ENCODE measurements at regions not wholly inside any gene's neighbourhood (a gene's known extent, or its start where the extent isn't known, plus 50 kb on each side); places are given as distances from the start of the nearest gene placed in this dataset.
"Not testable (repeated sequence)": the region's sequence is repeated elsewhere in the genome, so short reads cannot be mapped to it uniquely, and the experiment has no call there.

- no peak for DNase-seq (ENCODE audit: low read depth in 3 of 3)
These were observed 52.3 kb upstream of the COL5A2 start for GRCh38 chr2:189231719-189232323.

DNA sequence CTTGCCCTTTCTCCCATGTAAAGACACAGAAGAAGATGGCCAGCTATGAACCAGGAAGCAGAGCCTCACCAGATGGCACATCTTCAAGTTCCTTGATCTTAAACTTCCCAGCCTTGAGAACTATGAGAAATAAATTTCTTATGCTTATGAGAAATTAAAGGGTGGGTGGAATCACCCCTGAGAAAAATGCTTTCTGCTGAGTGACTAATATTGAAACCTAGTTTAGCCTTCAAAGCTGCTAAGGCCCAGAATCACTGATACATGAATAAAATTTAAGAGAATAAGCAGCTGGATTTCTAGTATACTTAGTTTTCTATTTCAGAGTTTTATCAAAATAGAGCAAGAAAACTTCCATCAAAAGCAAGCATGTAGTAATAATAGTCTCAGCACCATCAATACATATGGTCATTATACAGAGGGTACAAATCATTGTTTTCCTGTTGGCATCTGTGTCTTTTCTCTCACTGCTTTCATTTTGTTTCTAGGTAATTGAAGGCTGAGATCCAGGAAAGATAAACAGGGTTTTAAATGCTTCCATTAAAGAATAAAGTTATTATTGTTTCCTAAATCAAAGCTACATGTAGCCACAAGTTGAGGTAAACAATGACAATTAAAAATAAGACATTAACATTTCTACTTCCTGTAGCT lies 53.3 kb upstream of the COL5A2 start:
- no peak for DNase-seq (ENCODE audit: low read depth in 3 of 3)

DNA sequence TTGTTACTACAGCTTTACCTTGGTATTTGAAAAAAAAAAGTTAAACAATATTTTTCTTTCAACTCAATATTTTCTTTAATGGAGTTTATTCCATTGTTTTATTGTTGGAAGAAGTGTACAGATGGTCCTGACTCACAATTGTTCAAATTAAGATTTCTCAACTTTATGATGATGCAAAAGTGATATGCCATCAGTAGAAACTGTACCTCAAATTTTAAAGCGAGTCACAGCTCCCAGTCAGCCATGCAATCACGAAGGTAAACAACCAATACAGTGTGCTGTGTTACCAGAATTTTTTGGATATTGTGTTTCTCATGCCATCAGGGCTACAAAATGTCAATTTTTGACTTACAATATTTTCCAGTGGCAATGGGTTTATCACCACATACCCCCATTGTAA lies 54.0 kb upstream of the COL5A2 start:
- DNase-seq (ENCODE audit: low read depth in 3 of 3): no peak

DNA sequence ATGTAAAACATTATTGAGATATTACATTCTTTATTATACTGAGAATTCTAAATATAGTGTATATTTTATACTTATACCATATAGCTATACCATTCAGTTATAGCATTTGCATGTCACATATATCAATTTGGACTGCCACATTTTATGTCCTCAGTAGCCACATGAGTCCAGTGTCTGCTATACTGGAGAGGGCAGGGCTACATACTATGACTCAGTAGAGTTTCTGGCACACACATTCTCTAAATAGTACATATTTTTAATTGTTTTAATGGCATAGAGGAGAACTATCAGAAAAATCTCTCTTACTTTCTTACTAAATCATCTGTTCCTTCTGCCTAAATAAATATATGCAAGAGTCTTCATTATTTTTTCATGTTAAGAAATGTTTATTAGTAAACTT lies 55.4 kb upstream of the COL5A2 start:
- DNase-seq (ENCODE audit: low read depth in 3 of 3): no peak

DNA sequence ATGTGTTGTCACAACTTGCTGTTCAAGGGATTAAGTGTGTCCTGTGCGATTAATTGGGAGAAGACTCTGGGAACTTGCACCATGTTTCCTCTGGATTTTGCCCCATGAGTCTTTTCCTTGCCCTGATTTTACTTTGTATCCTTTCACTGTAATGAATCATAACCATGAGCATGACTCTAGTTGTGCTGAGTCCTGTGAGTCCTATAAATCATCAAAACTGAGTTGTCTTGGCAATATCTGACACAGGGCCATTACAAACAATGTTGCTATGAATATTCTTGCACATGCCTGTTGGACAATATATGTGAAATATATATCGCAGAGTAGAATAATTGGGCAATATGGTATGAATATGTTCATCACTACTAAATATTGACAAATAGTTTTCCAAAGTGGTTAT lies 56.5 kb upstream of the COL5A2 start:
- no peak for DNase-seq (ENCODE audit: low read depth in 3 of 3)

GRCh38 chr2:189238903-189239302 lies 59.3 kb upstream of the COL5A2 start:
- no peak for DNase-seq (ENCODE audit: low read depth in 3 of 3)

DNA sequence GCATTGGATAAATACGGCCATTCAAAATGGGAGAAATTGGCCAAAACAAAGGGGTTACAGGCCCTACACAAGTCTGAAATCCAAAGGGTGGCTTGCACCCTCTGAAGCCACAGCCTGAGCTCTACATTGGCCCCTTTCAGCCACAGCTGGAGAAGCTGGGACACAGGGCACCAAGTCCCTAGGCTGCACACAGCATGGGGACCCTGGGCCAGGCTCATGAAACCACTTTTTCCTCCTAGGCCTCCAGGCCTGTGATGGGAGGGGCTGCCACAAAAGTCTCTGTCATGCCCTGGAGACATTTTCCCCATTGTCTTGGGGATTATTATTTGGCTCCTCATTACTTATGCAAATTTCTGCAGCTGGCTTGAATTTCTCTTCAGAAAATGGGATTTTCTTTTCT lies 64.3 kb upstream of the COL5A2 start:
- not testable (repeated sequence) for DNase-seq (ENCODE audit: low read depth in 3 of 3)

GRCh38 chr2:189247276-189247675 lies 67.7 kb upstream of the COL5A2 start:
- no peak for DNase-seq (ENCODE audit: low read depth in 3 of 3)

DNA sequence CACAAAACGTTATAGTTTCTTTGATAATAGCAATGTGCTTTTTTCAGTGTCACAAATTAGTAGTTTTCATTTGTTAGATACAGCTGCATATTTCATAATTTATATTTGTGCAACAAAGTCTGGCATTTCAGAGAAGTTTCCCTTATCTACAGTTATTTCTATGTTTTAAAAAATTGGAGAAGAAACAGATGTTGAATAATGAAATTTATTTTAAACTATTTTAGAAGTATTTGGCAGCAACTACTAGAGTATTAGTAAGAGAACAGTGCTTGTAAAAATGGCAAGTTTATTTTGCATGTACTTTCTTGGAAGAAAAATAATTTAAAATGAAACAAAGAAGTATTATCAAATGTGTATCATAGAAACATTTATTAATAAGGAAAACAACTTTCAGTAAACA lies 68.6 kb upstream of the COL5A2 start:
- DNase-seq (ENCODE audit: low read depth in 3 of 3): no peak

- no peak for DNase-seq (ENCODE audit: low read depth in 3 of 3)
These were observed 69.6 kb upstream of the COL5A2 start for GRCh38 chr2:189249171-189249570.

DNA sequence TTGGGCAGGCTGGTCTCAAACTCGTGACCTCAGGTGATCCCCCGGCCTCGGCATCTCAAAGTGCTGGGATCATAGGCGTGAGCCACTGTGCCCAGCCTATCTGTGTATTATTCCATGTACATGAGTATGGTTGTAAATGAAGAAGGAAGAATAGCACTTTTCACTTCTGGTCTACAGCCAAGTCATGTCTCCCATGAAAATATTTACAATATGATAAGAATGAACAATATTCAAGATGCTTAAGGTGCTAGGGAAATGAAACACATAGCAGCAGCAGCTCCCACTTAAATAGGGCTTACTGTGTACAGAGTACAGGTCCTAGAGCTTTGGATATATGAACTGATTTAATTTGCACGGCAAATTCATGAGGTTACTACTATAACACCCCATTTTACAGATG lies 70.3 kb upstream of the COL5A2 start:
- DNase-seq (ENCODE audit: low read depth in 3 of 3): no peak

- no peak for DNase-seq (ENCODE audit: low read depth in 3 of 3)
These were observed 73.6 kb upstream of the COL5A2 start for GRCh38 chr2:189252991-189253675.

DNA sequence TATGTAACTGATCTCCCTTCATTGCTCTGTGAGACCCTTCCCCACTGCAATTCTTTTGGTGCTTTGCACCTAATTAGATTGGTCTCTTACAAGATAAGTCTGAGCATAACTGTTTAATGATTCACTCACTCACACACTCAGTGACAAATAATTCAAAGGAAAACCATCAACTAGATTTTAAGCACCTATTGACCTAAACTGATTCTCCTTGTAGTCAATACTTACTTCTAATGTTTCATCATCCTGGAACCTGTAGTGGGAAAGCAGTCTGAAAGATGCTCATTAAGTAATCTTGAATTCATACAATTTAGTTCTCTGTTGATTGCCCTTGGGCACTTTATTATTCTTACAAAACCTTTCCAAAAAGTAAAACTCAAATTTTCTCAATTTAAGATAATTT lies 74.3 kb upstream of the COL5A2 start:
- no peak for DNase-seq (ENCODE audit: low read depth in 3 of 3)

GRCh38 chr2:189254268-189254883 lies 74.8 kb upstream of the COL5A2 start:
- no peak for DNase-seq (ENCODE audit: low read depth in 3 of 3)

DNA sequence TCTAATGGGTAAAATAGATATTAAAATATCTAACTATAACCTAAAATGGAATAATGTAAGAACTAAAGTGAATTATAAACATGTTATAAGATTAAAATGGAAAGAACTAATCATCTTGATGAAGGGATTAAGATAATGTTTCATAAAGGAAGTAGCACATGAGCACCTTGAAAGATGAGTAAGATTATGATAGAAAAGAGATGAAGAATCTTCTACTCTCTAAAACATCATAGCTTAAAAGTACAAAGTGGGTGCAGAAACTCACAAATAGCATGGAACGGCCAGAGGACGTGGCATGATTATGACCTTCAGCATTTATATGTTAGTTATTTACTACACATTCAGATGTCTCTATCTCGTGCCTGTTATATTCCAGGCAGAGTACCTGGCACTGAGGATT lies 76.2 kb upstream of the COL5A2 start:
- no peak for DNase-seq (ENCODE audit: low read depth in 3 of 3)

- no peak for DNase-seq (ENCODE audit: low read depth in 3 of 3)
These were observed 79.2 kb upstream of the COL5A2 start for GRCh38 chr2:189258616-189259365.

- no peak for DNase-seq (ENCODE audit: low read depth in 3 of 3)
These were observed 80.8 kb upstream of the COL5A2 start for GRCh38 chr2:189260361-189260814.

- DNase-seq (ENCODE audit: low read depth in 3 of 3): no peak
These were observed 81.9 kb upstream of the COL5A2 start for GRCh38 chr2:189261431-189261841.

GRCh38 chr2:189261916-189262315 lies 82.4 kb upstream of the COL5A2 start:
- DNase-seq (ENCODE audit: low read depth in 3 of 3): no peak

DNA sequence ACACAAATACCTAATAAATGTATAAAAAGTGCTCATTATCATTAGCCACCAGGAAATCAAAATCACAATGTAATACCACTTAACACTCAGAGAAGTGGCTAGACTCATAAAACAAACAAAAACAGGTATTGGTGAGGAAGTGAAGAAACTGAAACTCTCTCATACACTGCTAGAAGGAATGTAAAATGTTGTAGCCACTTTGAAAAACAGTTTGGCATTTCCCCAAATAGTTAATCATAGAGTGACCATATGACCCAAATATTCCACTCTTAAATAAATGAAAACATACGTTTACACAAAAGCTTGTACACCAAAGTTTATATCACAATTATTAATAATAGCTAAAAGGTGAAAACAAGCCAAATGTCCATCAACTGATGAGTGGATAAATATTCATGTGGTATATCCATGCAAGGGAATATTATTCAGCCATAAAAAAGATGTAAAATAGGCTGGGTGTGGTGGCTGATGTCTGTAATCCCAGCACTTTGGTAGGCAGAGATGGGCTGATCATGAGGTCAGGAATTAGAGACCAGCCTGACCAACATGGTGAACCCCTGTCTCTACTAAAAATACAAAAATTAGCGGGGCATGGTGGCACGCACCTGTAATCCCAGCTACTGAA lies 86.2 kb upstream of the COL5A2 start:
- DNase-seq (ENCODE audit: low read depth in 3 of 3): no peak

DNA sequence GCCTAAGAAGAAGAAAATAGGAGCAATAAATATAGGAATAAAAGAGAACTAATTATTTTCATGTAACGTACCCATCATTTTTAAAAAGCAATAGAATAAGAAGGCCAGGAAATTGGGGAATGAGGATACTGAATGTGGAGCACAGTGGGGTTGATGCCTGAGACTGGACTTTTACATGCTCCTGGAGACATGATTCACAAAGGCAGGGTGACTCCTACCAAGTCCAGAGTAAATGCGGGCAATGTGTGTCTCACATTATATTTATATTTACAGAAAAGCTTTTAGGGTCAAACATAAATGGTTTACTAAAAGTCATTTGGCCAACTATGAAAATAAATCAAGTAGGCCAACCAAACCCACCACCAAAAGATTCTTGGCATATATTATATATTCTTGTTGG lies 87.9 kb upstream of the COL5A2 start:
- no peak for DNase-seq (ENCODE audit: low read depth in 3 of 3)

Data from stimulated activated CD4-positive, alpha-beta T cell treated with anti-CD3 and anti-CD28 coated beads, TNF-alpha, amount 100 ng/mL, for 48 hours (primary cell).